H1 (cell line): ENCODE measurements at regions not wholly inside any gene's neighbourhood (a gene's known extent, or its start where the extent isn't known, plus 50 kb on each side); places are given as distances from the start of the nearest gene placed in this dataset.
A peak's percentile ranks its signal among the peaks of the same experiment; 100 is the strongest.

Experiments used
- CTCF ChIA-PET: fragments of 300-600 bp; sonication (Branson Sonifier 250); formaldehyde crosslinking; loops from one replicate; lab custom pipeline; 2021; ENCODE audit not compliant: partially characterized antibody; lab: Charles Lee
- POLR2A ChIA-PET: fragments of 300-600 bp; sonication (Branson Sonifier 250); formaldehyde crosslinking; loops from one replicate; lab custom pipeline; 2021; ENCODE audit warnings: inconsistent platforms; ENCODE audit not compliant: partially characterized antibody; lab: Charles Lee
- DNase-seq, 2 experiments: peaks; one replicate each; pipeline versions ENCODE4 v3.0.0 to v3.0.0-alpha.2; 2010 to 2022; ENCODE audit warnings: low spot score in 2 of 2, low read depth in 1 of 2, mixed read lengths in 1 of 2
- FAIRE-seq: peaks from 2 replicates; lab custom pipeline; 2011; peaks lifted over from hg19 to GRCh38; lab: Jason Lieb, UNC
- H2AFZ ChIP-seq: 2 replicates; pipeline ENCODE4 v1.8.1; 2012; ENCODE audit warnings: low read length, inconsistent platforms
- H2AK5ac ChIP-seq: 2 replicates; pipeline ENCODE4 v1.6.1; 2013; ENCODE audit warnings: low read depth, low read length
- H2BK120ac ChIP-seq: replicated peaks from 2 replicates; pipeline ENCODE3; 2013; ENCODE audit warnings: low read depth, low read length, inconsistent platforms
- H2BK12ac ChIP-seq: 2 replicates; pipeline ENCODE4 v1.6.1; 2013; ENCODE audit warnings: low read depth, low read length
- H2BK15ac ChIP-seq: 2 replicates; pipeline ENCODE4 v1.6.1; 2013; ENCODE audit warnings: low read length
- H2BK20ac ChIP-seq: 2 replicates; pipeline ENCODE4 v1.6.1; 2013; ENCODE audit warnings: low read length
- H2BK5ac ChIP-seq: 2 replicates; pipeline ENCODE4 v1.6.1; 2013; ENCODE audit warnings: low read depth, low read length
- H3K14ac ChIP-seq: 2 replicates; pipeline ENCODE4 v1.6.1; 2013; ENCODE audit warnings: inconsistent platforms; ENCODE audit not compliant: insufficient read length
- H3K18ac ChIP-seq: 2 replicates; pipeline ENCODE4 v1.6.1; 2013; ENCODE audit warnings: low read length; ENCODE audit errors: extremely low read depth
- H3K23ac ChIP-seq: 2 replicates; pipeline ENCODE4 v1.6.1; 2013; ENCODE audit warnings: inconsistent platforms; ENCODE audit not compliant: insufficient read length
- H3K23me2 ChIP-seq: 2 replicates; pipeline ENCODE4 v1.6.1; 2013; ENCODE audit warnings: low read depth, low read length
- H3K27ac ChIP-seq: 2 replicates; pipeline ENCODE4 v1.6.1; 2011; ENCODE audit warnings: low read depth, low read length, inconsistent platforms
- H3K27me3 ChIP-seq, 4 experiments: replicated peaks in 1 of 4; 1 replicate in 1 of 4; 2 replicates in 3 of 4; pipeline versions ENCODE4 v1.6.1 to v1.8.1; 2011 to 2013; ENCODE audit warnings: low read length in 3 of 4, mild to moderate bottlenecking in 3 of 4, inconsistent platforms in 2 of 4, mixed read lengths in 2 of 4, moderate library complexity in 1 of 4; ENCODE audit not compliant: control insufficient read depth in 3 of 4, insufficient read depth in 3 of 4; ENCODE audit errors: extremely low read depth in 1 of 4
- H3K36me3 ChIP-seq, 4 experiments: 2 replicates each; pipeline versions ENCODE4 v1.6.1 to v1.8.1; 2011 to 2013; ENCODE audit warnings: mild to moderate bottlenecking in 4 of 4, low read length in 3 of 4, moderate library complexity in 2 of 4, control low read depth in 1 of 4, inconsistent platforms in 1 of 4; ENCODE audit not compliant: insufficient read depth in 4 of 4, control insufficient read depth in 2 of 4
- H3K4ac ChIP-seq: replicated peaks from 2 replicates; pipeline ENCODE3; 2013; ENCODE audit warnings: low read length, low read depth, mixed read lengths, inconsistent platforms; ENCODE audit not compliant: insufficient read length
- H3K4me1 ChIP-seq, 4 experiments: replicated peaks in 1 of 4; 1 replicate in 1 of 4; 2 replicates in 3 of 4; pipeline versions ENCODE4 v1.6.1 to v1.8.1; 2011 to 2013; ENCODE audit warnings: low read length in 3 of 4, inconsistent platforms in 2 of 4, mixed read lengths in 1 of 4; ENCODE audit not compliant: insufficient read depth in 4 of 4, control insufficient read depth in 3 of 4
- H3K4me2 ChIP-seq, 2 experiments: 2 replicates each; pipeline versions ENCODE4 v1.6.1 to v1.8.1; 2011 to 2013; ENCODE audit warnings: low read depth in 2 of 2, low read length in 2 of 2, control low read depth in 1 of 2, inconsistent platforms in 1 of 2, mild to moderate bottlenecking in 1 of 2; ENCODE audit not compliant: insufficient read depth in 1 of 2
- H3K4me3 ChIP-seq, 4 experiments: fragments of 200-600, 300-600 bp in 1 of 4; sonication (generic), shearing (Covaris generic), sonication (Bioruptor Twin) in 1 of 4; 2 replicates each; pipeline versions ENCODE4 v1.5.1 to v1.8.1; 2011 to 2016; ENCODE audit warnings: low read length in 4 of 4, low read depth in 3 of 4, control low read depth in 2 of 4, inconsistent platforms in 2 of 4, mild to moderate bottlenecking in 2 of 4, mixed read lengths in 1 of 4, moderate library complexity in 1 of 4; ENCODE audit not compliant: insufficient read depth in 2 of 4; ENCODE audit errors: extremely low read depth in 1 of 4
- H3K56ac ChIP-seq: replicated peaks from 2 replicates; pipeline ENCODE3; 2013; ENCODE audit warnings: low read depth, mild to moderate bottlenecking, mixed read lengths, low read length, inconsistent platforms; ENCODE audit not compliant: insufficient read length
- H3K79me1 ChIP-seq: 2 replicates; pipeline ENCODE4 v1.6.1; 2013; ENCODE audit warnings: low read depth, low read length, control low read depth
- H3K79me2 ChIP-seq, 2 experiments: 2 replicates each; pipeline versions ENCODE4 v1.6.1 to v1.8.1; 2012 to 2013; ENCODE audit warnings: low read length in 2 of 2, mild to moderate bottlenecking in 2 of 2, inconsistent platforms in 1 of 2; ENCODE audit not compliant: insufficient read depth in 2 of 2, control insufficient read depth in 1 of 2
- H3K9ac ChIP-seq, 4 experiments: replicated peaks in 1 of 4; 1 replicate in 1 of 4; 2 replicates in 3 of 4; pipeline versions ENCODE4 v1.6.1 to v1.8.1; 2011 to 2013; ENCODE audit warnings: low read depth in 3 of 4, low read length in 3 of 4, control low read depth in 2 of 4, mild to moderate bottlenecking in 2 of 4, moderate library complexity in 2 of 4, inconsistent platforms in 1 of 4; ENCODE audit errors: extremely low read depth in 1 of 4
- H3K9me3 ChIP-seq, 2 experiments: 2 replicates each; pipeline versions ENCODE4 v1.6.1 to v1.8.1; 2012 to 2013; ENCODE audit warnings: mild to moderate bottlenecking in 2 of 2, moderate library complexity in 2 of 2, control low read depth in 1 of 2, inconsistent platforms in 1 of 2, low read depth in 1 of 2, low read length in 1 of 2, mixed read lengths in 1 of 2; ENCODE audit not compliant: insufficient read depth in 2 of 2
- H4K20me1 ChIP-seq, 2 experiments: replicated peaks in 1 of 2; 2 replicates each; pipeline versions ENCODE3 to v1.8.1; 2011 to 2013; ENCODE audit warnings: inconsistent platforms in 2 of 2, low read length in 2 of 2, mild to moderate bottlenecking in 1 of 2; ENCODE audit not compliant: insufficient read depth in 2 of 2, control insufficient read depth in 1 of 2
- H4K5ac ChIP-seq: 2 replicates; pipeline ENCODE4 v1.6.1; 2013; ENCODE audit warnings: low read length, low read depth, mixed read lengths, inconsistent platforms; ENCODE audit not compliant: insufficient read length
- H4K8ac ChIP-seq: 2 replicates; pipeline ENCODE4 v1.8.0; 2013; ENCODE audit warnings: mild to moderate bottlenecking, moderate library complexity, low read length, inconsistent platforms; ENCODE audit not compliant: insufficient read depth; ENCODE audit errors: extremely low read depth
- H4K91ac ChIP-seq: replicated peaks from 2 replicates; pipeline ENCODE3; 2013; ENCODE audit warnings: low read length, mixed read lengths, inconsistent platforms; ENCODE audit not compliant: insufficient read length
- ASH2L ChIP-seq: fragments of 200-600, 300-600 bp; sonication (generic); IDR thresholded peaks from one replicate; pipeline ENCODE4 v1.7.1; 2017; ENCODE audit warnings: low read length
- BACH1 ChIP-seq: IDR thresholded peaks from 2 replicates; pipeline ENCODE4 v1.6.1; 2012; ENCODE audit warnings: low read length, improper control_type of control experiment
- CHD1 ChIP-seq: IDR thresholded peaks from 2 replicates; pipeline ENCODE4 v1.6.1; 2012; ENCODE audit warnings: low read depth, low read length, improper control_type of control experiment
- RAD21 ChIP-seq, 2 experiments: IDR thresholded peaks in 1 of 2; conservative IDR thresholded peaks in 1 of 2; 2 replicates each; pipeline ENCODE4 v1.6.1; 2011; ENCODE audit warnings: low read depth in 2 of 2, low read length in 2 of 2, improper control_type of control experiment in 1 of 2, inconsistent platforms in 1 of 2, mild to moderate bottlenecking in 1 of 2, moderate library complexity in 1 of 2
- RFX5 ChIP-seq: IDR thresholded peaks from 2 replicates; pipeline ENCODE4 v1.6.1; 2011; ENCODE audit warnings: low read depth, low read length, improper control_type of control experiment, borderline replicate concordance
- SP4 ChIP-seq: IDR thresholded peaks from 2 replicates; pipeline ENCODE4 v1.6.1; 2012; ENCODE audit warnings: low read length, inconsistent platforms
- TAF7 ChIP-seq: optimal IDR thresholded peaks from 2 replicates; pipeline ENCODE3; 2011; ENCODE audit warnings: low read depth, mild to moderate bottlenecking, inconsistent platforms, low read length, moderate library complexity, borderline replicate concordance
- WGBS, 2 experiments: shearing (Covaris generic) in 1 of 2; methylation state at CpG; one replicate each; pipeline versions ENCODE4 v1.1.6 to v1.1.7; 2013 to 2015; ENCODE audit warnings: low lambda C conversion rate in 2 of 2, mixed read lengths in 2 of 2, inconsistent platforms in 1 of 2, low coverage in 1 of 2, missing lambda C conversion rate in 1 of 2; ENCODE audit not compliant: insufficient replicate concordance in 2 of 2, insufficient coverage in 1 of 2, insufficient read length in 1 of 2; ENCODE audit errors: extremely low coverage in 1 of 2, missing lambda C conversion rate in 1 of 2; 5-methylcytosine and 5-hydroxymethylcytosine counted together
- TF ChIP-seq, protein P1 (sequence below), 3 experiments: IDR thresholded peaks; 1 replicate in 2 of 3; 2 replicates in 1 of 3; pipeline versions ENCODE4 v1.5.1 to v1.6.1; 2011; ENCODE audit warnings: low read length in 3 of 3, mild to moderate bottlenecking in 3 of 3, inconsistent platforms in 2 of 3, low read depth in 1 of 3, moderate library complexity in 1 of 3; ENCODE audit not compliant: insufficient read depth in 1 of 3; ENCODE audit errors: control extremely low read depth in 1 of 3

DNA sequence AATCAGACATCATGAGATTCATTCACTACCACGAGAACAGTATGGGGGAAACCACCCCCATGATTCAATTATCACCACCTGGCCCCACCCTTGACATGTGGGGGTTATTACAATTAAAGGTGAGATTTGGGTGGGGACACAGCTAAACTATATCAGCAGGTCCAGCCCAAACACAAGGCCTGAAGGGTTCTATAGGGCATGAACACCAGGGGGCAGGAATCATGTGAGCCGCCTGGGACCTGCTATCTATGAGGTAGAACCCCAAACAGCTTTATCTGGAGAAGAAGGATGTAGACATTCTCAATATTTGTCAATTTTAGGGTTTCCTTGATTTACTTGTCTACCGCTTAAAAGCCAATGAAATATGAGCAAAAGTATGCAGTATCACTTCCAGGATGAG, 294.9 kb upstream of the DEPDC1 start:
- H3K9ac ChIP-seq: no peak overlapping the region
- H3K27me3 ChIP-seq: no peaks in the 10 kb centered on the region
- no peak overlapping the region for H2AFZ ChIP-seq
- no peaks in the 10 kb centered on the region for H3K9me3 ChIP-seq
- no peak overlapping the region for H2BK15ac ChIP-seq
- no peaks in the 10 kb centered on the region for H3K23me2 ChIP-seq
- H4K8ac ChIP-seq: no peak overlapping the region
- no peaks in the 10 kb centered on the region for H3K79me2 ChIP-seq
- H3K56ac ChIP-seq: no peak overlapping the region
- peak; percentile 15 to 44; a peak in 2 of 4 replicates for TF ChIP-seq RAD21 (IDR thresholded peaks at IDR 0.05 in 1 of 2, conservative IDR thresholded peaks at IDR 0.05 in 1 of 2; ENCODE audit: low read depth in 2 of 2, low read length in 2 of 2)
- no peak for TF ChIP-seq SP4
- no peak for TF ChIP-seq TAF7
- TF ChIP-seq BACH1: no peak
- TF ChIP-seq, protein P1, sequence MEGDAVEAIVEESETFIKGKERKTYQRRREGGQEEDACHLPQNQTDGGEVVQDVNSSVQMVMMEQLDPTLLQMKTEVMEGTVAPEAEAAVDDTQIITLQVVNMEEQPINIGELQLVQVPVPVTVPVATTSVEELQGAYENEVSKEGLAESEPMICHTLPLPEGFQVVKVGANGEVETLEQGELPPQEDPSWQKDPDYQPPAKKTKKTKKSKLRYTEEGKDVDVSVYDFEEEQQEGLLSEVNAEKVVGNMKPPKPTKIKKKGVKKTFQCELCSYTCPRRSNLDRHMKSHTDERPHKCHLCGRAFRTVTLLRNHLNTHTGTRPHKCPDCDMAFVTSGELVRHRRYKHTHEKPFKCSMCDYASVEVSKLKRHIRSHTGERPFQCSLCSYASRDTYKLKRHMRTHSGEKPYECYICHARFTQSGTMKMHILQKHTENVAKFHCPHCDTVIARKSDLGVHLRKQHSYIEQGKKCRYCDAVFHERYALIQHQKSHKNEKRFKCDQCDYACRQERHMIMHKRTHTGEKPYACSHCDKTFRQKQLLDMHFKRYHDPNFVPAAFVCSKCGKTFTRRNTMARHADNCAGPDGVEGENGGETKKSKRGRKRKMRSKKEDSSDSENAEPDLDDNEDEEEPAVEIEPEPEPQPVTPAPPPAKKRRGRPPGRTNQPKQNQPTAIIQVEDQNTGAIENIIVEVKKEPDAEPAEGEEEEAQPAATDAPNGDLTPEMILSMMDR (IDR thresholded peaks at IDR 0.05; ENCODE audit: control extremely low read depth in 1 of 3, insufficient read depth in 1 of 3, low read depth in 1 of 3, low read length in 3 of 3): peak in 2 of 3 experiments; percentile 8 to 27; a peak in 2 of 4 replicates
- no peak for TF ChIP-seq ASH2L
- TF ChIP-seq RFX5: no peak
- TF ChIP-seq CHD1: no peak
- no peaks in the 10 kb centered on the region for H4K20me1 ChIP-seq
- no peak overlapping the region for H2BK20ac ChIP-seq
- no peaks in the 10 kb centered on the region for H3K79me1 ChIP-seq
- no peak overlapping the region for H3K23ac ChIP-seq
- H3K14ac ChIP-seq: no peak overlapping the region
- no peak overlapping the region for H3K4ac ChIP-seq
- CTCF ChIA-PET: interaction anchor here (0.6 to 1.7 kb wide), 7 partner anchors 9 to 748 kb away, joined by 3 to 7 read pairs (median 3); no protein-coding TSS in a partner anchor
- DNase-seq (peak in 1 of 2 experiments; percentile 45), FAIRE-seq (no peak)
- no peak overlapping the region for H3K4me3 ChIP-seq
- H2BK5ac ChIP-seq: no peak overlapping the region
- H3K27ac ChIP-seq: no peak overlapping the region
- H2BK12ac ChIP-seq: no peak overlapping the region
- no peak overlapping the region for H3K18ac ChIP-seq
- no peak overlapping the region for H4K91ac ChIP-seq
- no peak overlapping the region for H3K4me2 ChIP-seq
- no peaks in the 10 kb centered on the region for H3K4me1 ChIP-seq
- no peak overlapping the region for H2BK120ac ChIP-seq
- no peaks in the 10 kb centered on the region for H3K36me3 ChIP-seq
- WGBS, 2 experiments: 90% methylated on average over 3 of the region's 3 CpGs; no CpG with 5 or more reads in 1 of the 2 experiments
- no peak overlapping the region for H4K5ac ChIP-seq
- POLR2A ChIA-PET: no interaction called here
- no peak overlapping the region for H2AK5ac ChIP-seq
